ENCODE measurements at regions not wholly inside any gene's neighbourhood (a gene's known extent, or its start where the extent isn't known, plus 50 kb on each side); places are given as distances from the start of the nearest gene placed in this dataset.
"Not testable (repeated sequence)": the region's sequence is repeated elsewhere in the genome, so short reads cannot be mapped to it uniquely, and the experiment has no call there.

GRCh38 chr9:30258094-30258493, 2126.3 kb upstream of the ACO1 start:
- no peak for DNase-seq

GRCh38 chr9:30280229-30280900, 2104.1 kb upstream of the ACO1 start:
- DNase-seq, result no peak

GRCh38 chr9:30289435-30289834, 2095.0 kb upstream of the ACO1 start:
- no peak for DNase-seq

GRCh38 chr9:30292026-30292425, 2092.4 kb upstream of the ACO1 start:
- DNase-seq, result not testable (repeated sequence)

- DNase-seq, result no peak
These were observed 2091.2 kb upstream of the ACO1 start for GRCh38 chr9:30293231-30293630.

GRCh38 chr9:30299126-30299780, 2085.2 kb upstream of the ACO1 start:
- DNase-seq, result no peak

GRCh38 chr9:30301271-30301963, 2083.0 kb upstream of the ACO1 start:
- no peak for DNase-seq

GRCh38 chr9:30310711-30311110, 2073.7 kb upstream of the ACO1 start:
- DNase-seq, result no peak

- no peak for DNase-seq
These were observed 2055.0 kb upstream of the ACO1 start for GRCh38 chr9:30329431-30329830.

GRCh38 chr9:30348904-30349303, 2035.5 kb upstream of the ACO1 start:
- DNase-seq, result no peak

- no peak for DNase-seq
These were observed 2034.6 kb upstream of the ACO1 start for GRCh38 chr9:30349526-30350513.

- no peak for DNase-seq
These were observed 2028.2 kb upstream of the ACO1 start for GRCh38 chr9:30356221-30356620.

- no peak for DNase-seq
These were observed 2022.1 kb upstream of the ACO1 start for GRCh38 chr9:30362373-30362772.

GRCh38 chr9:30366140-30366539, 2018.3 kb upstream of the ACO1 start:
- not testable (repeated sequence) for DNase-seq

- DNase-seq, result no peak
These were observed 2002.2 kb upstream of the ACO1 start for GRCh38 chr9:30382271-30382670.

- no peak for DNase-seq
These were observed 1974.2 kb upstream of the ACO1 start for GRCh38 chr9:30410273-30410672.

GRCh38 chr9:30411571-30411970, 1972.9 kb upstream of the ACO1 start:
- no peak for DNase-seq

GRCh38 chr9:30459156-30459555, 1925.3 kb upstream of the ACO1 start:
- DNase-seq, result no peak

- no peak for DNase-seq
These were observed 1907.6 kb upstream of the ACO1 start for GRCh38 chr9:30476826-30477225.

GRCh38 chr9:30478684-30479083, 1905.8 kb upstream of the ACO1 start:
- DNase-seq, result no peak

- no peak for DNase-seq
These were observed 1901.9 kb upstream of the ACO1 start for GRCh38 chr9:30482499-30482898.

GRCh38 chr9:30484690-30485089, 1899.8 kb upstream of the ACO1 start:
- DNase-seq, result no peak

- no peak for DNase-seq
These were observed 1879.9 kb upstream of the ACO1 start for GRCh38 chr9:30504502-30504905.

Data from 8988T (cell line).